ENCODE measurements at regions not wholly inside any gene's neighbourhood (a gene's known extent, or its start where the extent isn't known, plus 50 kb on each side); places are given as distances from the start of the nearest gene placed in this dataset.
A peak's percentile ranks its signal among the peaks of the same experiment; 100 is the strongest.

- H2BK5ac ChIP-seq (ENCODE audit: low read depth, low read length, poor library complexity, severe bottlenecking): peak overlapping the region; percentile 39
- H2BK15ac ChIP-seq (ENCODE audit: low read depth, poor library complexity, severe bottlenecking): no peak overlapping the region
- no peak overlapping the region for H2AK5ac ChIP-seq (ENCODE audit: low read length, severe bottlenecking)
- no peak overlapping the region for H3K23ac ChIP-seq (ENCODE audit: low read length in 2 of 2)
- H3K79me1 ChIP-seq (replicated peaks; ENCODE audit: low read length, poor library complexity, severe bottlenecking): no peaks in the 10 kb centered on the region
- peak overlapping the region; percentile 64 for H4K91ac ChIP-seq (ENCODE audit: low read length)
- no peak overlapping the region for H3K4me3 ChIP-seq (ENCODE audit: insufficient read depth in 1 of 2, low read depth in 1 of 2, low read length in 2 of 2)
- peak overlapping the region; percentile 80 to 90 for H3K18ac ChIP-seq (ENCODE audit: low read depth in 1 of 2, low read length in 2 of 2)
- DNase-seq: no peak
- peak overlapping the region; percentile 5 to 83 for H3K4ac ChIP-seq (ENCODE audit: low read depth in 1 of 2, low read length in 2 of 2)
- H3K27ac ChIP-seq (ENCODE audit: low read length, poor library complexity, severe bottlenecking): no peak overlapping the region
- WGBS: 90% methylated on average over 4 of the region's 7 CpGs
- H3K9me3 ChIP-seq (ENCODE audit: control insufficient read depth, low read length): no peaks in the 10 kb centered on the region
- no peaks in the 10 kb centered on the region for H3K36me3 ChIP-seq (ENCODE audit: control insufficient read depth in 1 of 2, insufficient read depth in 2 of 2, low read depth in 1 of 2, low read length in 2 of 2)
- no peak overlapping the region for H3K9ac ChIP-seq (ENCODE audit: low read length)
- peaks cover 12% of the 10 kb centered on the region for H3K4me1 ChIP-seq (ENCODE audit: control insufficient read depth, insufficient read depth, low read depth, low read length)
- no peak overlapping the region for H3K4me2 ChIP-seq (ENCODE audit: low read length, poor library complexity, severe bottlenecking)
- H2BK120ac ChIP-seq (ENCODE audit: low read depth, low read length): peak overlapping the region; percentile 4
- H2AFZ ChIP-seq (ENCODE audit: low read depth, low read length): no peak overlapping the region
- peak overlapping the region; percentile 88 for H4K8ac ChIP-seq (ENCODE audit: low read length)
- H2BK12ac ChIP-seq (ENCODE audit: low read length in 2 of 2): peak overlapping the region; percentile 86 to 93
- H3K27me3 ChIP-seq (ENCODE audit: control insufficient read depth in 1 of 2, insufficient read depth in 1 of 2, low read length in 2 of 2): no peaks in the 10 kb centered on the region
- H3K14ac ChIP-seq (ENCODE audit: low read length in 2 of 2): no peak overlapping the region
These were observed 498.2 kb downstream of the TNS3 start for GRCh38 chr7:47083476-47084250.

GRCh38 chr7:47080816-47081215 is 501.1 kb downstream of the TNS3 start:
- no peak overlapping the region for H2BK15ac ChIP-seq (ENCODE audit: low read depth, poor library complexity, severe bottlenecking)
- no peak overlapping the region for H2AK5ac ChIP-seq (ENCODE audit: low read length, severe bottlenecking)
- no peak overlapping the region for H2BK12ac ChIP-seq (ENCODE audit: low read length in 2 of 2)
- H3K27me3 ChIP-seq (ENCODE audit: control insufficient read depth in 1 of 2, insufficient read depth in 1 of 2, low read length in 2 of 2): no peaks in the 10 kb centered on the region
- no peak overlapping the region for H3K23ac ChIP-seq (ENCODE audit: low read length in 2 of 2)
- no peak overlapping the region for H3K14ac ChIP-seq (ENCODE audit: low read length in 2 of 2)
- no peak overlapping the region for H3K9ac ChIP-seq (ENCODE audit: low read length)
- H3K4me3 ChIP-seq (ENCODE audit: insufficient read depth in 1 of 2, low read depth in 1 of 2, low read length in 2 of 2): no peak overlapping the region
- H3K9me3 ChIP-seq (ENCODE audit: control insufficient read depth, low read length): no peaks in the 10 kb centered on the region
- DNase-seq: peak; percentile 90
- H3K4me1 ChIP-seq (ENCODE audit: control insufficient read depth, insufficient read depth, low read depth, low read length): no peaks in the 10 kb centered on the region
- no peak overlapping the region for H3K4ac ChIP-seq (ENCODE audit: low read depth in 1 of 2, low read length in 2 of 2)
- no peak overlapping the region for H4K8ac ChIP-seq (ENCODE audit: low read length)
- no peak overlapping the region for H2BK5ac ChIP-seq (ENCODE audit: low read depth, low read length, poor library complexity, severe bottlenecking)
- H3K79me1 ChIP-seq (replicated peaks; ENCODE audit: low read length, poor library complexity, severe bottlenecking): no peaks in the 10 kb centered on the region
- 5% methylated on average over 3 of the region's 3 CpGs for WGBS
- H3K27ac ChIP-seq (ENCODE audit: low read length, poor library complexity, severe bottlenecking): no peak overlapping the region
- no peak overlapping the region for H3K18ac ChIP-seq (ENCODE audit: low read depth in 1 of 2, low read length in 2 of 2)
- H2AFZ ChIP-seq (ENCODE audit: low read depth, low read length): no peak overlapping the region
- no peak overlapping the region for H4K91ac ChIP-seq (ENCODE audit: low read length)
- no peak overlapping the region for H3K4me2 ChIP-seq (ENCODE audit: low read length, poor library complexity, severe bottlenecking)
- no peak overlapping the region for H2BK120ac ChIP-seq (ENCODE audit: low read depth, low read length)
- H3K36me3 ChIP-seq (ENCODE audit: control insufficient read depth in 1 of 2, insufficient read depth in 2 of 2, low read depth in 1 of 2, low read length in 2 of 2): no peaks in the 10 kb centered on the region

GRCh38 chr7:47078241-47078640 is 503.7 kb downstream of the TNS3 start:
- H3K14ac ChIP-seq (ENCODE audit: low read length in 2 of 2): no peak overlapping the region
- H3K9me3 ChIP-seq (ENCODE audit: control insufficient read depth, low read length): no peaks in the 10 kb centered on the region
- H3K18ac ChIP-seq (ENCODE audit: low read depth in 1 of 2, low read length in 2 of 2): peak overlapping the region; percentile 64 to 77
- no peak overlapping the region for H2AFZ ChIP-seq (ENCODE audit: low read depth, low read length)
- no peak overlapping the region for H3K9ac ChIP-seq (ENCODE audit: low read length)
- H3K27ac ChIP-seq (ENCODE audit: low read length, poor library complexity, severe bottlenecking): no peak overlapping the region
- H3K4ac ChIP-seq (ENCODE audit: low read depth in 1 of 2, low read length in 2 of 2): peak overlapping the region in 1 of 2 experiments; percentile 60
- no peaks in the 10 kb centered on the region for H3K27me3 ChIP-seq (ENCODE audit: control insufficient read depth in 1 of 2, insufficient read depth in 1 of 2, low read length in 2 of 2)
- no peak overlapping the region for H2AK5ac ChIP-seq (ENCODE audit: low read length, severe bottlenecking)
- H2BK12ac ChIP-seq (ENCODE audit: low read length in 2 of 2): no peak overlapping the region
- H3K23ac ChIP-seq (ENCODE audit: low read length in 2 of 2): no peak overlapping the region
- H4K91ac ChIP-seq (ENCODE audit: low read length): peak overlapping the region; percentile 71
- no peak overlapping the region for H3K4me3 ChIP-seq (ENCODE audit: insufficient read depth in 1 of 2, low read depth in 1 of 2, low read length in 2 of 2)
- 48% methylated on average over 1 of the region's 2 CpGs for WGBS
- H2BK15ac ChIP-seq (ENCODE audit: low read depth, poor library complexity, severe bottlenecking): no peak overlapping the region
- no peak overlapping the region for H2BK120ac ChIP-seq (ENCODE audit: low read depth, low read length)
- H3K4me2 ChIP-seq (ENCODE audit: low read length, poor library complexity, severe bottlenecking): no peak overlapping the region
- no peak for DNase-seq
- H3K4me1 ChIP-seq (ENCODE audit: control insufficient read depth, insufficient read depth, low read depth, low read length): no peaks in the 10 kb centered on the region
- no peak overlapping the region for H4K8ac ChIP-seq (ENCODE audit: low read length)
- H3K79me1 ChIP-seq (replicated peaks; ENCODE audit: low read length, poor library complexity, severe bottlenecking): no peaks in the 10 kb centered on the region
- H3K36me3 ChIP-seq (ENCODE audit: control insufficient read depth in 1 of 2, insufficient read depth in 2 of 2, low read depth in 1 of 2, low read length in 2 of 2): no peaks in the 10 kb centered on the region
- H2BK5ac ChIP-seq (ENCODE audit: low read depth, low read length, poor library complexity, severe bottlenecking): no peak overlapping the region

GRCh38 chr7:47074702-47075153 is 507.2 kb downstream of the TNS3 start:
- Histone ChIP-seq H2BK120ac (ENCODE audit: low read depth, low read length) (no peak overlapping the region), H3K4me2 (ENCODE audit: low read length, poor library complexity, severe bottlenecking) (no peak overlapping the region), H3K9ac (ENCODE audit: low read length) (no peak overlapping the region), H3K9me3 (ENCODE audit: control insufficient read depth, low read length) (no peaks in the 10 kb centered on the region), H4K91ac (ENCODE audit: low read length) (peak overlapping the region; percentile 22), H3K18ac (ENCODE audit: low read depth in 1 of 2, low read length in 2 of 2) (peak overlapping the region; percentile 14 to 75), H3K4me3 (ENCODE audit: insufficient read depth in 1 of 2, low read depth in 1 of 2, low read length in 2 of 2) (no peak overlapping the region), H4K8ac (ENCODE audit: low read length) (no peak overlapping the region), H3K27me3 (ENCODE audit: control insufficient read depth in 1 of 2, insufficient read depth in 1 of 2, low read length in 2 of 2) (no peaks in the 10 kb centered on the region), H3K23ac (ENCODE audit: low read length in 2 of 2) (no peak overlapping the region), H3K4ac (ENCODE audit: low read depth in 1 of 2, low read length in 2 of 2) (peak overlapping the region in 1 of 2 experiments; percentile 95), H2BK15ac (ENCODE audit: low read depth, poor library complexity, severe bottlenecking) (no peak overlapping the region), H2AFZ (ENCODE audit: low read depth, low read length) (no peak overlapping the region), H3K79me1 (replicated peaks; ENCODE audit: low read length, poor library complexity, severe bottlenecking) (no peaks in the 10 kb centered on the region), H3K14ac (ENCODE audit: low read length in 2 of 2) (no peak overlapping the region), H3K4me1 (ENCODE audit: control insufficient read depth, insufficient read depth, low read depth, low read length) (no peaks in the 10 kb centered on the region), H2BK12ac (ENCODE audit: low read length in 2 of 2) (peak overlapping the region in 1 of 2 experiments; percentile 99), H2AK5ac (ENCODE audit: low read length, severe bottlenecking) (no peak overlapping the region), H3K36me3 (ENCODE audit: control insufficient read depth in 1 of 2, insufficient read depth in 2 of 2, low read depth in 1 of 2, low read length in 2 of 2) (no peaks in the 10 kb centered on the region), H3K27ac (ENCODE audit: low read length, poor library complexity, severe bottlenecking) (no peak overlapping the region), H2BK5ac (ENCODE audit: low read depth, low read length, poor library complexity, severe bottlenecking) (no peak overlapping the region)
- peak; percentile 80 for DNase-seq
- 10% methylated on average over 1 of the region's 2 CpGs for WGBS

Measured in mesenchymal stem cell (in vitro differentiated cells and primary cell).